DOHH2 (cell line): ENCODE measurements at regions not wholly inside any gene's neighbourhood (a gene's known extent, or its start where the extent isn't known, plus 50 kb on each side); places are given as distances from the start of the nearest gene placed in this dataset.

Experiments used
- EZH2phosphoT487 ChIP-seq: fragments of 200-600 bp; sonication (generic); IDR thresholded peaks from 2 replicates; pipeline ENCODE4 v1.6.1; 2017; ENCODE audit warnings: borderline replicate concordance, mild to moderate bottlenecking, antibody characterized with exemption, low read length, moderate library complexity, mixed read lengths
- TF ChIP-seq, protein P1 (sequence below): fragments of 200-600 bp; sonication (generic); IDR thresholded peaks from one replicate; pipeline ENCODE4 v1.5.1; 2014; ENCODE audit warnings: antibody characterized with exemption, mild to moderate bottlenecking, low read depth, low read length; ENCODE audit not compliant: poor library complexity, severe bottlenecking

DNA sequence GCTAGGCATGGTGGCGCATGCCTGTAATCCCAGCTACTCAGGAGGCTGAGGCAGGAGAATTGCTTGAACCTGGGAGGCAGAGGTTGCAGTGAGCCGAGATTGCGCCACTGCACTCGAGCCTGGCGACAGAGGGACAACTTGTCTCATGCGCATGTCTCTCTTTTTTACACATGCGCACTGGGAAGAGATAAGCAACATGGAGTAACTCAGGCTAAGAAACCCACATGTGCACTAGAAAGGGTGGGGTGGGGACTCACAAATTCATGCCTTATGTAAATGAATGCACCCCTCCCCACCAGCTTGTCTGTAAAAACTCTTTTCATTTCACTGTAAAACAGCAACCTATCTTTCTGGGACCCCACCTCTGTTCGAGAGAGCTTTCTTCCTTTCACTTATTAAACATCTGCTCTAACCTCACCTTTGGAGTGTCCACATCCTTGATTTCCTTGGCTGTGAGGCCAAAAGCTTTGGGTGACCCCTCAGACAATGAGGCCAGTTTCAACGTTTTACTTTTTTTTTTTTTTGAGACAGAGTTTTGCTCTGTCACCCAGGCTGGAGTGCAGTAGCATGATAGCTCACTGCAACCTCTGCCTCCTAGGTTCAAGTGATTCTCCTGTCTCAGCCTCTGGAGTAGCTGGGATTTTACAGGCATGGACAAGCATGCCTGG, 91.6 kb upstream of the RMP24 start:
- TF ChIP-seq EZH2phosphoT487, result no peak
- TF ChIP-seq, protein P1, sequence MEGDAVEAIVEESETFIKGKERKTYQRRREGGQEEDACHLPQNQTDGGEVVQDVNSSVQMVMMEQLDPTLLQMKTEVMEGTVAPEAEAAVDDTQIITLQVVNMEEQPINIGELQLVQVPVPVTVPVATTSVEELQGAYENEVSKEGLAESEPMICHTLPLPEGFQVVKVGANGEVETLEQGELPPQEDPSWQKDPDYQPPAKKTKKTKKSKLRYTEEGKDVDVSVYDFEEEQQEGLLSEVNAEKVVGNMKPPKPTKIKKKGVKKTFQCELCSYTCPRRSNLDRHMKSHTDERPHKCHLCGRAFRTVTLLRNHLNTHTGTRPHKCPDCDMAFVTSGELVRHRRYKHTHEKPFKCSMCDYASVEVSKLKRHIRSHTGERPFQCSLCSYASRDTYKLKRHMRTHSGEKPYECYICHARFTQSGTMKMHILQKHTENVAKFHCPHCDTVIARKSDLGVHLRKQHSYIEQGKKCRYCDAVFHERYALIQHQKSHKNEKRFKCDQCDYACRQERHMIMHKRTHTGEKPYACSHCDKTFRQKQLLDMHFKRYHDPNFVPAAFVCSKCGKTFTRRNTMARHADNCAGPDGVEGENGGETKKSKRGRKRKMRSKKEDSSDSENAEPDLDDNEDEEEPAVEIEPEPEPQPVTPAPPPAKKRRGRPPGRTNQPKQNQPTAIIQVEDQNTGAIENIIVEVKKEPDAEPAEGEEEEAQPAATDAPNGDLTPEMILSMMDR, result no peak
